ENCODE measurements at regions not wholly inside any gene's neighbourhood (a gene's known extent, or its start where the extent isn't known, plus 50 kb on each side); places are given as distances from the start of the nearest gene placed in this dataset.

DNA sequence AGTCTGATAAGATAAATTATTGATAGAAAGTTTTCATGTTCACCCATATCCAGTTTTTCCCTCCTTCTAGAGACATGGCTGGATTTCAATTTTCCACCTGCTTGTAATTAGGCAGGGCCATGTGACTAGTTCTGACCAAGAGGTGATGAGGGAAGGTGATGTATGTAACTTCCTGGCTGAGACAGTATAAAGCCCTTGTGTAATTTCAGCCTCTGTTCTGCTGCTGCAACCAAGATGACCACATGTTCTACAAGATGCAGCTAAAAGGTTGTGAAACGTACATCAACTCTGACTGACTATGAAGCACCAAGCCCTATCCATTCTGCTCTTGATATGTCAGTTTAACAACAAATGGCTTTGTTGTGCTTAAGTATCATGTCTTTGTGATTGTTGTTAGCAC, 376.5 kb upstream of the DAB2 start:
- TF ChIP-seq POLR2A (IDR thresholded peaks at IDR 0.05; ENCODE audit: low read depth, low read length) (no peak), POLR2AphosphoS5 (IDR thresholded peaks at IDR 0.05; ENCODE audit: low read depth, low read length) (no peak), TAF1 (IDR thresholded peaks at IDR 0.05; ENCODE audit: low read depth, low read length) (no peak), SPI1 (IDR thresholded peaks at IDR 0.05; ENCODE audit: low read depth, low read length) (no peak), POU2F2 (IDR thresholded peaks at IDR 0.05; ENCODE audit: low read depth, low read length) (no peak), PAX5 (IDR thresholded peaks at IDR 0.05; ENCODE audit: insufficient read depth, low read length, severe bottlenecking) (no peak)

Data from GM12891 (cell line).